ENCODE measurements at regions not wholly inside any gene's neighbourhood (a gene's known extent, or its start where the extent isn't known, plus 50 kb on each side); places are given as distances from the start of the nearest gene placed in this dataset.
A peak's percentile ranks its signal among the peaks of the same experiment; 100 is the strongest.

- Histone ChIP-seq H4K8ac (ENCODE audit: low read depth in 2 of 2, low read length in 2 of 2) (no peak overlapping the region), H3K27me3 (ENCODE audit: control insufficient read depth, insufficient read depth, low read length) (no peaks in the 10 kb centered on the region), H2AK5ac (ENCODE audit: low read depth, low read length) (no peak overlapping the region), H3K56ac (ENCODE audit: extremely low read depth, insufficient read depth, low read length) (no peak overlapping the region; the same call in 1 of the 2 replicates), H3K4me2 (ENCODE audit: low read depth, low read length) (no peak overlapping the region), H2BK20ac (ENCODE audit: low read depth, low read length) (no peak overlapping the region), H2BK15ac (ENCODE audit: low read depth, low read length) (no peak overlapping the region), H3K36me3 (ENCODE audit: control insufficient read depth, insufficient read depth, low read length) (no peaks in the 10 kb centered on the region), H3K4me3 (ENCODE audit: insufficient read depth, low read depth, low read length) (no peak overlapping the region), H3K9me3 (ENCODE audit: control insufficient read depth, insufficient read depth, low read length) (peaks cover 2% of the 10 kb centered on the region; the same call in 1 of the 2 replicates), H3K18ac (ENCODE audit: low read depth, low read length) (peak overlapping the region; percentile 15; the same call in 1 of the 2 replicates), H2BK5ac (ENCODE audit: low read depth, low read length, poor library complexity, severe bottlenecking) (no peak overlapping the region), H3K9me1 (ENCODE audit: insufficient read depth, low read length) (peaks cover 12% of the 10 kb centered on the region), H3K4ac (ENCODE audit: low read depth, low read length) (peak overlapping the region; percentile 39; the same call in 1 of the 2 replicates), H3K79me1 (ENCODE audit: low read depth in 1 of 2, low read length in 2 of 2) (no peaks in the 10 kb centered on the region), H2AK9ac (replicated peaks; ENCODE audit: low read depth, low read length, poor library complexity) (no peak overlapping the region), H3K27ac (ENCODE audit: insufficient read depth, low read length) (no peak overlapping the region; the same call in 1 of the 2 replicates), H3K4me1 (ENCODE audit: control insufficient read depth, insufficient read depth, low read length) (peaks cover 8% of the 10 kb centered on the region), H4K5ac (ENCODE audit: low read depth, low read length) (no peak overlapping the region), H3K9ac (ENCODE audit: low read depth, low read length) (no peak overlapping the region), H3K23ac (ENCODE audit: low read depth, low read length) (0 out of 2 replicates have a peak overlapping the region, but pooled peaks have one; percentile 44), H4K20me1 (ENCODE audit: insufficient read depth, low read length) (no peaks in the 10 kb centered on the region), H2BK120ac (ENCODE audit: low read depth, low read length) (peak overlapping the region; percentile 23; the same call in 1 of the 2 replicates), H2AFZ (replicated peaks; ENCODE audit: low read length, poor library complexity) (no peak overlapping the region), H3K14ac (replicated peaks; ENCODE audit: low read depth, low read length) (0 out of 2 replicates have a peak overlapping the region, but pooled peaks have one; percentile 4), H4K91ac (ENCODE audit: insufficient read depth, low read depth, low read length) (no peak overlapping the region)
- ChIA-PET POLR2A (ENCODE audit: unreplicated experiment) (no interaction called here), CTCF (no interaction called here)
- peak; percentile 40 for DNase-seq
- intact Hi-C loops (cut with micrococcal nuclease) = no loop called here
- ATAC-seq (ENCODE audit: low read depth) = no peak
- dilution Hi-C loops (cut with HindIII; ENCODE audit: low sequenced_read_pairs, unreplicated experiment) = no loop called here
- in situ Hi-C loops (cut with MboI; ENCODE audit: low sequenced_read_pairs) = no loop called here
- no CpG with 5 or more reads among the region's 5 CpGs for WGBS, 2 experiments (ENCODE audit: extremely low coverage in 2 of 2, insufficient read length in 1 of 2)
- BruUV-seq (replicated peaks) = no TSS peak
- TF ChIP-seq RCOR1 (IDR thresholded peaks at IDR 0.05; ENCODE audit: insufficient replicate concordance, low read length) (no peak), USF2 (IDR thresholded peaks at IDR 0.05; ENCODE audit: low read depth, low read length) (no peak), SMC3 (IDR thresholded peaks at IDR 0.05; ENCODE audit: low read depth, low read length) (no peak), RFX5 (IDR thresholded peaks at IDR 0.05; ENCODE audit: low read depth, low read length) (no peak), MXI1 (IDR thresholded peaks at IDR 0.05; ENCODE audit: borderline replicate concordance, low read depth, low read length) (no peak), BHLHE40 (IDR thresholded peaks at IDR 0.05; ENCODE audit: low read depth, low read length) (no peak), MAFK (IDR thresholded peaks at IDR 0.05; ENCODE audit: low read depth, low read length) (no peak), CTCF (conservative IDR thresholded peaks at IDR 0.05; ENCODE audit: low read depth, low read length) (no peak), MAZ (IDR thresholded peaks at IDR 0.05; ENCODE audit: borderline replicate concordance, low read depth, low read length) (no peak), POLR2A (IDR thresholded peaks at IDR 0.05; ENCODE audit: low read depth, low read length) (no peak), NFE2L2 (IDR thresholded peaks at IDR 0.05; ENCODE audit: low read depth, low read length) (no peak), RAD21 (IDR thresholded peaks at IDR 0.05; ENCODE audit: low read length) (no peak)
Measured at GRCh38 chr5:17395106-17395880, 102.7 kb upstream of the TAF11L2 start.

Measured in IMR-90 (cell line).